Lung (tissue), 11 donors: ENCODE measurements at regions not wholly inside any gene's neighbourhood (a gene's known extent, or its start where the extent isn't known, plus 50 kb on each side); places are given as distances from the start of the nearest gene placed in this dataset.

Source experiments
- ATAC-seq: fragments of 200-7000 bp; cut with Tn5 transposase; one replicate; pipeline ENCODE4 v1.9.1; 2020; ENCODE audit warnings: moderate number of reproducible peaks; ENCODE audit not compliant: insufficient read depth, low FRiP score
- DNase-seq, 3 donors: peaks; one replicate each; pipeline ENCODE4 v3.0.0-alpha.2; 2013 to 2017
- H3K27ac ChIP-seq, 2 donors: one replicate each; pipeline ENCODE4 v1.5.1; 2013; ENCODE audit warnings: mild to moderate bottlenecking in 2 of 2, moderate library complexity in 2 of 2, control low read depth in 1 of 2, inconsistent platforms in 1 of 2, low read depth in 1 of 2, low read length in 1 of 2
- H3K27me3 ChIP-seq, 3 donors: one replicate each; pipeline ENCODE4 v1.5.1; 2013; ENCODE audit warnings: low read length in 2 of 3; ENCODE audit not compliant: control insufficient read depth in 3 of 3, insufficient read depth in 3 of 3
- H3K36me3 ChIP-seq, 4 donors: one replicate each; pipeline ENCODE4 v1.5.1; 2013; ENCODE audit warnings: low read length in 4 of 4, mild to moderate bottlenecking in 1 of 4, moderate library complexity in 1 of 4; ENCODE audit not compliant: control insufficient read depth in 4 of 4, insufficient read depth in 4 of 4
- H3K4me1 ChIP-seq, 5 donors: one replicate each; pipeline ENCODE4 v1.5.1; 2013; ENCODE audit warnings: low read length in 5 of 5, mild to moderate bottlenecking in 2 of 5, moderate library complexity in 1 of 5; ENCODE audit not compliant: control insufficient read depth in 5 of 5, insufficient read depth in 5 of 5
- H3K4me3 ChIP-seq: one replicate; pipeline ENCODE4 v1.5.1; 2013; ENCODE audit warnings: mild to moderate bottlenecking, control low read depth, moderate library complexity
- H3K9ac ChIP-seq, 2 donors: one replicate each; pipeline ENCODE4 v1.5.1; 2013; ENCODE audit warnings: low read length in 2 of 2, control low read depth in 1 of 2; ENCODE audit not compliant: insufficient read depth in 1 of 2
- H3K9me3 ChIP-seq, 4 donors: one replicate each; pipeline ENCODE4 v1.5.1; 2013; ENCODE audit warnings: low read length in 3 of 4, mild to moderate bottlenecking in 1 of 4, moderate library complexity in 1 of 4; ENCODE audit not compliant: control insufficient read depth in 4 of 4, insufficient read depth in 3 of 4
- CTCF ChIP-seq: IDR thresholded peaks from 2 replicates; pipeline ENCODE4 v1.5.1; 2012; ENCODE audit warnings: mild to moderate bottlenecking; ENCODE audit errors: control extremely low read depth, extremely low read depth
- WGBS, 2 donors: extraction: QIAGEN DNeasy Blood & Tissue Kit; methylation state at CpG; one replicate each; pipeline ENCODE4 v1.1.7; 2013; 5-methylcytosine and 5-hydroxymethylcytosine counted together
- donor health status: control.
- donor health status: control.
- donor health status: Bipolar disorder and iron deficiency.
- donor health status: healthy.
- donor health status: DM: yes; HTN: yes; CAD: no.

DNA sequence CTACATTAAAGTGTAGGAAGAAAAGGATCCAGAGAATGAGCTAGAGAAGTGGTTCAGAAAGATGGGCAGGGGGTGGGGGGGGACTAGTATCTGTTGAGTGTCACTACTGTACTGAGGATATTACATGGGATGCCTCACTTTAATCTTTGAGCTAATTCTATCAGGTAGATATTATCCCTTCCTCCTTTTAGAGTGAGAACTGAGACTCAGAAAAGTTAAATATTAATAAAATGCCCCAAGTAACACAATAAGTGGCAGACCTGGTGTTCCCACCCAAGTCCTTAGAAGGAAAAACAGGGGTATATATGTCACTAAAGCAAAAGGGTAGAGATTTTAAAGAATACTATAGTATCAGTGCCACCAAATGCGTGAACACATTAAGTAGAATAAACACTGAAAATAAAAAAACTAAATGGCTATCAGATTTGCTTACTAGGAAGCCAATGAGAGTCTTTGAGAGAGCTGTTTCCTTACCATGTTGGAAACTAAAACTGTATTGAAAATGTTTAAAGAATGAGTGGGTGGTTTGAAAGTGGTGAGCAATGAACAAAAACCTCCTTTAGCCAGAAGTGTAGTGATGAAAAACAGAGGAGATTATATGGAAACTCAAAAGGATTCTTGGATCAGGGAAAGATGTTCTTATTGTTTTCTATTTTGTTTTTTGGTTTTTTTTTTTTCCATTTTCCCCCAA is 230.8 kb downstream of the BARHL2 start:
- Histone ChIP-seq H3K27ac (no peak overlapping the region), H3K4me3 (no peak overlapping the region), H3K4me1 (no peaks in the 10 kb centered on the region), H3K27me3 (no peaks in the 10 kb centered on the region), H3K9me3 (no peaks in the 10 kb centered on the region), H3K9ac (no peak overlapping the region), H3K36me3 (no peaks in the 10 kb centered on the region)
- TF ChIP-seq CTCF: no peak
- WGBS, 2 donors: 87 to 89% methylated on average over 1 of the region's 1 CpG
- no peak for DNase-seq
- no peak for ATAC-seq

- 72 to 84% methylated on average over 1 of the region's 1 CpG for WGBS, 2 donors
- no peaks in the 10 kb centered on the region for H3K9me3 ChIP-seq
- TF ChIP-seq CTCF: no peak
- ATAC-seq: no peak
- H3K9ac ChIP-seq: no peak overlapping the region
- H3K27me3 ChIP-seq: no peaks in the 10 kb centered on the region
- DNase-seq: no peak
- no peak overlapping the region for H3K27ac ChIP-seq
- H3K4me3 ChIP-seq: no peak overlapping the region
- no peaks in the 10 kb centered on the region for H3K36me3 ChIP-seq
- H3K4me1 ChIP-seq: no peaks in the 10 kb centered on the region
These were observed 236.7 kb downstream of the BARHL2 start for GRCh38 chr1:90480271-90480835.

DNA sequence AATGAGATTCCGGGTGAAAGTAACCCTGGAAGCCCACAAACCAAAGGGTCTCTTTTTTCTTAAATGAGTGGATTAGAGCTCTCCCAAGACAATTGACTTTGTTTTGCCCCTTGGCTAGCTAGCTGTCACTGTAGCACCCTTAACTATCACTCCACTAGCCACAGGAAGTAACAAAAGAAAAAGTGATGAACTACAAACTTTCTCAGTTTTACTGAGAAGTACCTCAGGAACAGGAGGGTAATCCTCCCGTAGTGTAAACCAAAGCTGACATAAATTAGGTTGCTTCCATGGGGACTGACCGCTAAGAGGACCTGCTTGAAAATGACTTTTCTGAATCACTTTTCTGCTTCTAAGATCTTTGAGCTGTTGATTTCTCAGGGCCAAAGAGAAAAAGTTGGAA is 240.1 kb downstream of the BARHL2 start:
- Histone ChIP-seq H3K27ac (no peak overlapping the region), H3K4me1 (no peaks in the 10 kb centered on the region), H3K9ac (no peak overlapping the region), H3K4me3 (no peak overlapping the region), H3K27me3 (no peaks in the 10 kb centered on the region), H3K9me3 (no peaks in the 10 kb centered on the region), H3K36me3 (no peaks in the 10 kb centered on the region)
- no peak for DNase-seq
- TF ChIP-seq CTCF: no peak
- 79 to 95% methylated on average over 3 of the region's 3 CpGs for WGBS, 2 donors
- ATAC-seq: no peak

DNA sequence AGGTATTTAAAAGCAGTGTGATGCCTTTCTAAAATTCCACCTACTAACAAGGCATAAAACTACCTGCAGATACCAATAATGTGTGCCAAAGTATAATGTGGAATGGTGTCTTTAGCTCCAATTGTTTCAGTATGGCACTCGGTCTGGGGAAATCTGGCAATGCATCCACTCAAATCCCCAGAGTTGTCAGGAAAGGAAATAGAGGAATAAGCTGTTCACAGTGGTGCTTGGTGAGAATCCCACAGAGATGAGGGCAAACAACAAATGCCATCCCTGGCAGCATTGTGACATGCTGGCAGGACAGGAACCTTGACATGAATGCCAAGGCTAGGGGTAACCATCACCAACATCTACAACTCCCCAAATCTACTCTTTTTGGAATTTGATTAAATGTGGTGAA is 240.7 kb downstream of the BARHL2 start:
- H3K9me3 ChIP-seq: no peaks in the 10 kb centered on the region
- 76 to 79% methylated on average over 1 of the region's 1 CpG for WGBS, 2 donors

More for the DNA sequence above, 240.7 kb downstream of the BARHL2 start:
- no peak overlapping the region for H3K27ac ChIP-seq
- H3K4me1 ChIP-seq: no peaks in the 10 kb centered on the region
- no peak overlapping the region for H3K9ac ChIP-seq
- no peak for TF ChIP-seq CTCF
- no peaks in the 10 kb centered on the region for H3K27me3 ChIP-seq
- ATAC-seq (no peak), DNase-seq (no peak)
- no peaks in the 10 kb centered on the region for H3K36me3 ChIP-seq
- no peak overlapping the region for H3K4me3 ChIP-seq
